ENCODE measurements at regions not wholly inside any gene's neighbourhood (a gene's known extent, or its start where the extent isn't known, plus 50 kb on each side); places are given as distances from the start of the nearest gene placed in this dataset.
"Not testable (repeated sequence)": the region's sequence is repeated elsewhere in the genome, so short reads cannot be mapped to it uniquely, and the experiment has no call there.

DNA sequence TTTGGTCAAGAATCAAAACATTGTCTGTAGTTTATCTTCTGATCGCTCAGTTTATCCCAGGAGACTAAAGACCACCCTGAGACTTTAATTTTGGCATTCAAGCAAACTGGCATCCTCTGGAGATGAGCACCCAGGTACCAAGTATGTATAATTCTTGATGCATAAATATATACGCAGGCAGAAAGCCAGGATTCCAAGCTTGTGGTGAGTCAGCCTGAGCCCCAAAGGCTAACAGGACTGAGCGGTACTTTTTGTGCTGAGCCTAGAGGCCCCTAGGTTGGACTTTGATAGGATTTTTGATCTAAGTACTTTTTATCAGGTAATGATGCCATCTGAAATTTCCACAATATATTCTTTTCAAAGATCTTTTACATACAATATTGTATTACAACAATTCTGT is 301.3 kb downstream of the TFAP2B start (continued):
- TF ChIP-seq ZNF175 (tag by site-specific recombination; IDR thresholded peaks at IDR 0.05) (no peak), ZNF529 (tag by site-specific recombination; IDR thresholded peaks at IDR 0.05; ENCODE audit: insufficient replicate concordance) (no peak), ZNF530 (tag by site-specific recombination; IDR thresholded peaks at IDR 0.05; ENCODE audit: low read depth) (no peak), ZNF473 (tag by site-specific recombination; IDR thresholded peaks at IDR 0.05) (no peak), MEIS1 (CRISPR knock-in tag; IDR thresholded peaks at IDR 0.05; ENCODE audit: borderline replicate concordance) (no peak), ZNF623 (tag by site-specific recombination; IDR thresholded peaks at IDR 0.05) (no peak), ZFP41 (tag by site-specific recombination; IDR thresholded peaks at IDR 0.05; ENCODE audit: borderline replicate concordance) (no peak)
- TF ChIP-seq, protein P1, sequence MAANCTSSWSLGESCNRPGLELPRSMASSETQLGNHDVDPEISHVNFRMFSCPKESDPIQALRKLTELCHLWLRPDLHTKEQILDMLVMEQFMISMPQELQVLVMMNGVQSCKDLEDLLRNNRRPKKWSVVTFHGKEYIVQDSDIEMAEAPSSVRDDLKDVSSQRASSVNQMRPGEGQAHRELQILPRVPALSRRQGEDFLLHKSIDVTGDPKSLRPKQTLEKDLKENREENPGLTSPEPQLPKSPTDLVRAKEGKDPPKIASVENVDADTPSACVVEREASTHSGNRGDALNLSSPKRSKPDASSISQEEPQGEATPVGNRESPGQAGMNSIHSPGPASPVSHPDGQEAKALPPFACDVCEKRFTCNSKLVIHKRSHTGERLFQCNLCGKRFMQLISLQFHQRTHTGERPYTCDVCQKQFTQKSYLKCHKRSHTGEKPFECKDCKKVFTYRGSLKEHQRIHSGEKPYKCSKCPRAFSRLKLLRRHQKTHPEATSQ (tag by site-specific recombination; IDR thresholded peaks at IDR 0.05), result no peak
- TF ChIP-seq, protein P2, sequence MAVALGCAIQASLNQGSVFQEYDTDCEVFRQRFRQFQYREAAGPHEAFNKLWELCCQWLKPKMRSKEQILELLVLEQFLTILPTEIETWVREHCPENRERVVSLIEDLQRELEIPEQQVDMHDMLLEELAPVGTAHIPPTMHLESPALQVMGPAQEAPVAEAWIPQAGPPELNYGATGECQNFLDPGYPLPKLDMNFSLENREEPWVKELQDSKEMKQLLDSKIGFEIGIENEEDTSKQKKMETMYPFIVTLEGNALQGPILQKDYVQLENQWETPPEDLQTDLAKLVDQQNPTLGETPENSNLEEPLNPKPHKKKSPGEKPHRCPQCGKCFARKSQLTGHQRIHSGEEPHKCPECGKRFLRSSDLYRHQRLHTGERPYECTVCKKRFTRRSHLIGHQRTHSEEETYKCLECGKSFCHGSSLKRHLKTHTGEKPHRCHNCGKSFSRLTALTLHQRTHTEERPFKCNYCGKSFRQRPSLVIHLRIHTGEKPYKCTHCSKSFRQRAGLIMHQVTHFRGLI (tag by site-specific recombination; IDR thresholded peaks at IDR 0.05), result no peak
- TF ChIP-seq, protein P3, sequence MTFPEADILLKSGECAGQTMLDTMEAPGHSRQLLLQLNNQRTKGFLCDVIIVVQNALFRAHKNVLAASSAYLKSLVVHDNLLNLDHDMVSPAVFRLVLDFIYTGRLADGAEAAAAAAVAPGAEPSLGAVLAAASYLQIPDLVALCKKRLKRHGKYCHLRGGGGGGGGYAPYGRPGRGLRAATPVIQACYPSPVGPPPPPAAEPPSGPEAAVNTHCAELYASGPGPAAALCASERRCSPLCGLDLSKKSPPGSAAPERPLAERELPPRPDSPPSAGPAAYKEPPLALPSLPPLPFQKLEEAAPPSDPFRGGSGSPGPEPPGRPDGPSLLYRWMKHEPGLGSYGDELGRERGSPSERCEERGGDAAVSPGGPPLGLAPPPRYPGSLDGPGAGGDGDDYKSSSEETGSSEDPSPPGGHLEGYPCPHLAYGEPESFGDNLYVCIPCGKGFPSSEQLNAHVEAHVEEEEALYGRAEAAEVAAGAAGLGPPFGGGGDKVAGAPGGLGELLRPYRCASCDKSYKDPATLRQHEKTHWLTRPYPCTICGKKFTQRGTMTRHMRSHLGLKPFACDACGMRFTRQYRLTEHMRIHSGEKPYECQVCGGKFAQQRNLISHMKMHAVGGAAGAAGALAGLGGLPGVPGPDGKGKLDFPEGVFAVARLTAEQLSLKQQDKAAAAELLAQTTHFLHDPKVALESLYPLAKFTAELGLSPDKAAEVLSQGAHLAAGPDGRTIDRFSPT (tag by site-specific recombination; IDR thresholded peaks at IDR 0.05), result no peak
- TF ChIP-seq, protein P4, sequence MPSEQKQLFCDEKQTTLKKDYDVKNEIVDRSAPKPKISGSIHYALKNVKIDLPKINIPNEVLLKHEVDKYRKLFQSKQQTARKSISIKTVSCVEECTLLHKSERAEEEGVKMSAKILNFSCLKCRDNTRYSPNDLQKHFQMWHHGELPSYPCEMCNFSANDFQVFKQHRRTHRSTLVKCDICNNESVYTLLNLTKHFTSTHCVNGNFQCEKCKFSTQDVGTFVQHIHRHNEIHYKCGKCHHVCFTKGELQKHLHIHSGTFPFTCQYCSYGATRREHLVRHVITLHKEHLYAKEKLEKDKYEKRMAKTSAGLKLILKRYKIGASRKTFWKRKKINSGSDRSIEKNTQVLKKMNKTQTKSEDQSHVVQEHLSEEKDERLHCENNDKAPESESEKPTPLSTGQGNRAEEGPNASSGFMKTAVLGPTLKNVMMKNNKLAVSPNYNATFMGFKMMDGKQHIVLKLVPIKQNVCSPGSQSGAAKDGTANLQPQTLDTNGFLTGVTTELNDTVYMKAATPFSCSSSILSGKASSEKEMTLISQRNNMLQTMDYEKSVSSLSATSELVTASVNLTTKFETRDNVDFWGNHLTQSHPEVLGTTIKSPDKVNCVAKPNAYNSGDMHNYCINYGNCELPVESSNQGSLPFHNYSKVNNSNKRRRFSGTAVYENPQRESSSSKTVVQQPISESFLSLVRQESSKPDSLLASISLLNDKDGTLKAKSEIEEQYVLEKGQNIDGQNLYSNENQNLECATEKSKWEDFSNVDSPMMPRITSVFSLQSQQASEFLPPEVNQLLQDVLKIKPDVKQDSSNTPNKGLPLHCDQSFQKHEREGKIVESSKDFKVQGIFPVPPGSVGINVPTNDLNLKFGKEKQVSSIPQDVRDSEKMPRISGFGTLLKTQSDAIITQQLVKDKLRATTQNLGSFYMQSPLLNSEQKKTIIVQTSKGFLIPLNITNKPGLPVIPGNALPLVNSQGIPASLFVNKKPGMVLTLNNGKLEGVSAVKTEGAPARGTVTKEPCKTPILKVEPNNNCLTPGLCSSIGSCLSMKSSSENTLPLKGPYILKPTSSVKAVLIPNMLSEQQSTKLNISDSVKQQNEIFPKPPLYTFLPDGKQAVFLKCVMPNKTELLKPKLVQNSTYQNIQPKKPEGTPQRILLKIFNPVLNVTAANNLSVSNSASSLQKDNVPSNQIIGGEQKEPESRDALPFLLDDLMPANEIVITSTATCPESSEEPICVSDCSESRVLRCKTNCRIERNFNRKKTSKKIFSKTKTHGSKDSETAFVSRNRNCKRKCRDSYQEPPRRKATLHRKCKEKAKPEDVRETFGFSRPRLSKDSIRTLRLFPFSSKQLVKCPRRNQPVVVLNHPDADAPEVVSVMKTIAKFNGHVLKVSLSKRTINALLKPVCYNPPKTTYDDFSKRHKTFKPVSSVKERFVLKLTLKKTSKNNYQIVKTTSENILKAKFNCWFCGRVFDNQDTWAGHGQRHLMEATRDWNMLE (tag by site-specific recombination; conservative IDR thresholded peaks at IDR 0.05; ENCODE audit: low read depth), result no peak

DNA sequence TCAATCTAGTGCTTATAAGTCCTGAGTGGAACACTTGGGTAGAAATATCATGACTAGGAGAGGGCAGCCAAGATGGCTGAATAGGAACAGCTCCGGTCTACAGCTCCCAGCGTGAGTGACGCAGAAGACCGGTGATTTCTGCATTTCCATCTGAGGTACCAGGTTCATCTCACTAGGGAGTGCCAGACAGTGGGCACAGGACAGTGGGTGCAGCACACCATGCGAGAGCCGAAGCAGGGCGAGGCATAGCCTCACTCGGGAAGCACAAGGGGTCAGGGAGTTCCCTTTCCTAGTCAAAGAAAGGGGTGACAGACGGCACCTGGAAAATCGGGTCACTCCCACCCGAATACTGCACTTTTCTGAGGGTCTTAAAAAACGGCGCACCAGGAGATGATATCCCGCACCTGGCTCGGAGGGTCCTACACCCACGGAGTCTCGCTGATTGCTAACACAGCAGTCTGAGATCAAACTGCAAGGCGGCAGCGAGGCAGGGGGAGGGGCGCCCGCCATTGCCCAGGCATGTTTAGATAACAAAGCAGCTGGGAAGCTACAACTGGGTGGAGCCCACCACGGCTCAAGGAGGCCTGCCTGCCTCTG is 302.8 kb downstream of the TFAP2B start:
- CTCF ChIA-PET; H3K36me3 ChIP-seq (ENCODE audit: control insufficient read depth in 2 of 2, insufficient read depth in 1 of 2, low read length in 2 of 2); H3K4me3 ChIP-seq (ENCODE audit: low read depth, low read length); H3K4me1 ChIP-seq (ENCODE audit: control insufficient read depth, insufficient read depth, low read length); H3K9me3 ChIP-seq (ENCODE audit: control insufficient read depth, insufficient read depth, low read depth, low read length); H3K27ac ChIP-seq (ENCODE audit: extremely low read depth, low read depth, low read length); POLR2A ChIA-PET: not testable (repeated sequence)

- Histone ChIP-seq H3K36me3 (ENCODE audit: control insufficient read depth in 2 of 2, insufficient read depth in 1 of 2, low read length in 2 of 2) (no peaks in the 10 kb centered on the region), H3K4me1 (ENCODE audit: control insufficient read depth, insufficient read depth, low read length) (no peaks in the 10 kb centered on the region), H3K27ac (ENCODE audit: extremely low read depth, low read depth, low read length) (no peak overlapping the region), H3K4me3 (ENCODE audit: low read depth, low read length) (no peak overlapping the region), H3K9me3 (ENCODE audit: control insufficient read depth, insufficient read depth, low read depth, low read length) (no peaks in the 10 kb centered on the region)
- ChIA-PET POLR2A (no interaction called here), CTCF (no interaction called here)
- TF ChIP-seq GLI2 (tag by site-specific recombination; IDR thresholded peaks at IDR 0.05; ENCODE audit: borderline replicate concordance, low read depth), result no peak
- TF ChIP-seq ZNF548 (tag by site-specific recombination; IDR thresholded peaks at IDR 0.05), result no peak
- TF ChIP-seq ZNF624 (tag by site-specific recombination; IDR thresholded peaks at IDR 0.05), result no peak
- TF ChIP-seq ZNF302 (tag by site-specific recombination; IDR thresholded peaks at IDR 0.05; ENCODE audit: low read depth), result no peak
- no peak for TF ChIP-seq GLI4 (tag by site-specific recombination; IDR thresholded peaks at IDR 0.05)
- TF ChIP-seq ZNF654 (tag by site-specific recombination; IDR thresholded peaks at IDR 0.05; ENCODE audit: low read depth), result no peak
- no peak for TF ChIP-seq PRDM4 (tag by site-specific recombination; IDR thresholded peaks at IDR 0.05)
These were observed 310.4 kb downstream of the TFAP2B start for GRCh38 chr6:51129043-51129442.

Measured in HEK293 (cell line).